Liver (tissue), 8 donors: ENCODE measurements at regions not wholly inside any gene's neighbourhood (a gene's known extent, or its start where the extent isn't known, plus 50 kb on each side); places are given as distances from the start of the nearest gene placed in this dataset.

ENCODE experiments used
- DNase-seq: peaks from one replicate; pipeline ENCODE4 v3.0.0-alpha.2; 2017; ENCODE audit warnings: low spot score
- H3K27ac ChIP-seq, 2 donors: one replicate each; pipeline ENCODE4 v1.7.0; 2013; ENCODE audit warnings: inconsistent platforms in 2 of 2, low read length in 2 of 2, control low read depth in 1 of 2, low read depth in 1 of 2, mild to moderate bottlenecking in 1 of 2
- H3K27me3 ChIP-seq, 4 donors: one replicate each; pipeline versions ENCODE4 v1.6.1 to v1.7.0; 2013; ENCODE audit warnings: low read length in 3 of 4, inconsistent platforms in 1 of 4, mild to moderate bottlenecking in 1 of 4, moderate library complexity in 1 of 4; ENCODE audit not compliant: control insufficient read depth in 4 of 4, insufficient read depth in 4 of 4
- H3K36me3 ChIP-seq, 4 donors: one replicate each; pipeline versions ENCODE4 v1.6.1 to v1.7.0; 2013; ENCODE audit warnings: low read length in 3 of 4, mild to moderate bottlenecking in 3 of 4, low read depth in 1 of 4, moderate library complexity in 1 of 4; ENCODE audit not compliant: control insufficient read depth in 4 of 4, insufficient read depth in 3 of 4
- H3K4me1 ChIP-seq, 4 donors: one replicate each; pipeline versions ENCODE4 v1.6.1 to v1.7.0; 2013; ENCODE audit warnings: low read length in 3 of 4, mild to moderate bottlenecking in 3 of 4, moderate library complexity in 1 of 4; ENCODE audit not compliant: control insufficient read depth in 4 of 4, insufficient read depth in 4 of 4
- H3K4me3 ChIP-seq, 3 donors: one replicate each; pipeline versions ENCODE4 v1.6.1 to v1.7.0; 2013; ENCODE audit warnings: low read length in 3 of 3, control low read depth in 1 of 3, low read depth in 1 of 3, mild to moderate bottlenecking in 1 of 3
- H3K9ac ChIP-seq, 2 donors: one replicate each; pipeline ENCODE4 v1.7.0; 2013; ENCODE audit warnings: low read length in 2 of 2, mild to moderate bottlenecking in 2 of 2, moderate library complexity in 2 of 2, control low read depth in 1 of 2, low read depth in 1 of 2
- H3K9me3 ChIP-seq, 4 donors: one replicate each; pipeline versions ENCODE4 v1.6.1 to v1.7.0; 2013; ENCODE audit warnings: low read length in 3 of 4; ENCODE audit not compliant: control insufficient read depth in 4 of 4
- ATF3 ChIP-seq: IDR thresholded peaks from 2 replicates; pipeline ENCODE4 v1.6.1; 2016; ENCODE audit warnings: antibody characterized with exemption
- CTCF ChIP-seq: fragments of 150-350 bp; IDR thresholded peaks from 2 replicates; pipeline ENCODE4 v1.5.1; 2017; ENCODE audit warnings: improper control_type of control experiment, low read depth, low read length; ENCODE audit not compliant: missing input control
- EGR1 ChIP-seq, 2 donors: IDR thresholded peaks; 2 replicates each; pipeline ENCODE4 v1.6.1; 2016 to 2018; ENCODE audit warnings: antibody characterized with exemption in 2 of 2, low read depth in 2 of 2
- FOXA1 ChIP-seq: IDR thresholded peaks from 2 replicates; pipeline ENCODE4 v1.6.1; 2016; ENCODE audit warnings: antibody characterized with exemption
- FOXA2 ChIP-seq: IDR thresholded peaks from 2 replicates; pipeline ENCODE4 v1.6.1; 2016; ENCODE audit warnings: antibody characterized with exemption
- GABPA ChIP-seq, 2 donors: IDR thresholded peaks in 1 of 2; conservative IDR thresholded peaks in 1 of 2; 2 replicates each; pipeline ENCODE4 v1.6.1; 2016; ENCODE audit warnings: antibody characterized with exemption in 2 of 2, mild to moderate bottlenecking in 1 of 2, moderate library complexity in 1 of 2
- HNF4A ChIP-seq, 2 donors: conservative IDR thresholded peaks; 2 replicates each; pipeline ENCODE4 v1.6.1; 2016; ENCODE audit warnings: antibody characterized with exemption in 2 of 2, mild to moderate bottlenecking in 2 of 2
- HNF4G ChIP-seq: IDR thresholded peaks from 2 replicates; pipeline ENCODE4 v1.6.1; 2016; ENCODE audit warnings: antibody characterized with exemption
- JUND ChIP-seq, 2 donors: IDR thresholded peaks; 2 replicates each; pipeline ENCODE4 v1.6.1; 2016; ENCODE audit warnings: antibody characterized with exemption in 2 of 2
- MAX ChIP-seq: IDR thresholded peaks from 2 replicates; pipeline ENCODE4 v1.6.1; 2016; ENCODE audit warnings: antibody characterized with exemption
- NR2F2 ChIP-seq: IDR thresholded peaks from 2 replicates; pipeline ENCODE4 v1.6.1; 2016; ENCODE audit warnings: antibody characterized with exemption
- RAD21 ChIP-seq, 2 donors: IDR thresholded peaks; 2 replicates each; pipeline ENCODE4 v1.6.1; 2016; ENCODE audit warnings: antibody characterized with exemption in 2 of 2, mild to moderate bottlenecking in 2 of 2
- REST ChIP-seq: IDR thresholded peaks from 2 replicates; pipeline ENCODE4 v1.6.1; 2016; ENCODE audit warnings: antibody characterized with exemption, mild to moderate bottlenecking
- RXRA ChIP-seq, 2 donors: IDR thresholded peaks; 2 replicates each; pipeline ENCODE4 v1.6.1; 2017 to 2018; ENCODE audit warnings: antibody characterized with exemption in 2 of 2, mild to moderate bottlenecking in 1 of 2
- SP1 ChIP-seq: IDR thresholded peaks from 2 replicates; pipeline ENCODE4 v1.6.1; 2018; ENCODE audit warnings: antibody characterized with exemption, mild to moderate bottlenecking
- TAF1 ChIP-seq: conservative IDR thresholded peaks from 2 replicates; pipeline ENCODE4 v1.6.1; 2016; ENCODE audit warnings: antibody characterized with exemption, mild to moderate bottlenecking
- ZBTB33 ChIP-seq: IDR thresholded peaks from 2 replicates; pipeline ENCODE4 v1.6.1; 2016; ENCODE audit warnings: antibody characterized with exemption
- whole genome bisulfite sequencing: extraction: QIAGEN DNeasy Blood & Tissue Kit; methylation state at CpG from one replicate; pipeline ENCODE4 v1.1.7; 2013; 5-methylcytosine and 5-hydroxymethylcytosine counted together
- donor health status: healthy.
- donor health status: healthy.
- donor health status: healthy.
- donor health status: healthy.
- donor health status: healthy.

GRCh38 chr5:17358031-17358430, 140.0 kb upstream of the TAF11L2 start:
- no peak overlapping the region for H3K27ac ChIP-seq
- no peak for DNase-seq
- 94% methylated on average over 3 of the region's 3 CpGs for WGBS
- H3K4me3 ChIP-seq: no peak overlapping the region
- H3K9me3 ChIP-seq: peaks cover 0 to 2% (median 0%) of the 10 kb centered on the region in 4 donors
- no peak overlapping the region for H3K9ac ChIP-seq
- H3K4me1 ChIP-seq: no peaks in the 10 kb centered on the region
- no peaks in the 10 kb centered on the region for H3K27me3 ChIP-seq
- no peaks in the 10 kb centered on the region for H3K36me3 ChIP-seq
- no peak for TF ChIP-seq RAD21 (IDR thresholded peaks at IDR 0.05)
- TF ChIP-seq ATF3: no peak
- TF ChIP-seq ZBTB33: no peak
- TF ChIP-seq NR2F2: no peak
- TF ChIP-seq MAX: no peak
- TF ChIP-seq JUND (IDR thresholded peaks at IDR 0.05): no peak
- no peak for TF ChIP-seq REST
- TF ChIP-seq TAF1: no peak
- TF ChIP-seq SP1: no peak
- no peak for TF ChIP-seq HNF4G
- TF ChIP-seq GABPA (IDR thresholded peaks at IDR 0.05 in 1 of 2, conservative IDR thresholded peaks at IDR 0.05 in 1 of 2): no peak
- no peak for TF ChIP-seq RXRA (IDR thresholded peaks at IDR 0.05)

- WGBS: 79% methylated on average over 11 of the region's 11 CpGs
- Histone ChIP-seq H3K9ac (no peak overlapping the region), H3K27ac (no peak overlapping the region), H3K4me1 (no peaks in the 10 kb centered on the region), H3K36me3 (no peaks in the 10 kb centered on the region), H3K4me3 (no peak overlapping the region), H3K27me3 (no peaks in the 10 kb centered on the region), H3K9me3 (peaks cover 0 to 2% (median 0%) of the 10 kb centered on the region in 4 donors)
- DNase-seq: no peak
- TF ChIP-seq NR2F2 (no peak), RAD21 (IDR thresholded peaks at IDR 0.05) (no peak), ZBTB33 (no peak), FOXA2 (no peak), EGR1 (IDR thresholded peaks at IDR 0.05; ENCODE audit: low read depth in 2 of 2) (no peak), SP1 (no peak), HNF4G (no peak), CTCF (no peak), TAF1 (no peak), REST (no peak), RXRA (IDR thresholded peaks at IDR 0.05) (no peak), HNF4A (conservative IDR thresholded peaks at IDR 0.05) (no peak), JUND (IDR thresholded peaks at IDR 0.05) (no peak), ATF3 (no peak), GABPA (IDR thresholded peaks at IDR 0.05 in 1 of 2, conservative IDR thresholded peaks at IDR 0.05 in 1 of 2) (no peak), FOXA1 (no peak)
Measured at GRCh38 chr5:17359451-17360011, 138.5 kb upstream of the TAF11L2 start.
